Ascending aorta (tissue), 2 donors: ENCODE measurements at regions not wholly inside any gene's neighbourhood (a gene's known extent, or its start where the extent isn't known, plus 50 kb on each side); places are given as distances from the start of the nearest gene placed in this dataset.

Source experiments
- DNase-seq, 2 donors: peaks; one replicate each; pipeline ENCODE4 v3.0.0-alpha.2; 2019; ENCODE audit warnings: low spot score in 2 of 2
- H3K27ac ChIP-seq, 2 donors: fragments of 200-600 bp; sonication (generic); one replicate each; pipeline ENCODE4 v1.5.1; 2016 to 2017; ENCODE audit warnings: mild to moderate bottlenecking in 1 of 2
- H3K27me3 ChIP-seq: fragments of 200-600 bp; sonication (generic); one replicate; pipeline ENCODE4 v1.5.1; 2017
- H3K36me3 ChIP-seq, 2 donors: fragments of 200-600 bp; sonication (generic); one replicate each; pipeline ENCODE4 v1.5.1; 2016
- H3K4me1 ChIP-seq, 2 donors: fragments of 200-600 bp; sonication (generic); one replicate each; pipeline ENCODE4 v1.5.1; 2016 to 2017; ENCODE audit warnings: mild to moderate bottlenecking in 1 of 2
- H3K4me3 ChIP-seq, 2 donors: fragments of 200-600 bp; sonication (generic); one replicate each; pipeline ENCODE4 v1.5.1; 2016 to 2017; ENCODE audit warnings: mild to moderate bottlenecking in 1 of 2
- H3K9me3 ChIP-seq, 2 donors: fragments of 200-600 bp; sonication (generic); one replicate each; pipeline ENCODE4 v1.5.1; 2016
- CTCF ChIP-seq, 3 experiments: fragments of 200-600 bp in 2 of 3; fragments of 450-650 bp in 1 of 3; sonication (generic) in 2 of 3; IDR thresholded peaks; one replicate each; pipeline ENCODE4 v1.5.1; 2016 to 2019; ENCODE audit warnings: antibody characterized with exemption in 3 of 3, mild to moderate bottlenecking in 1 of 3, moderate library complexity in 1 of 3
- intact Hi-C: fragments of 100-400 bp; cut with DNase I; formaldehyde crosslinking; loops from one replicate; pipeline ENCODE4 v1.15.1; 2023

DNA sequence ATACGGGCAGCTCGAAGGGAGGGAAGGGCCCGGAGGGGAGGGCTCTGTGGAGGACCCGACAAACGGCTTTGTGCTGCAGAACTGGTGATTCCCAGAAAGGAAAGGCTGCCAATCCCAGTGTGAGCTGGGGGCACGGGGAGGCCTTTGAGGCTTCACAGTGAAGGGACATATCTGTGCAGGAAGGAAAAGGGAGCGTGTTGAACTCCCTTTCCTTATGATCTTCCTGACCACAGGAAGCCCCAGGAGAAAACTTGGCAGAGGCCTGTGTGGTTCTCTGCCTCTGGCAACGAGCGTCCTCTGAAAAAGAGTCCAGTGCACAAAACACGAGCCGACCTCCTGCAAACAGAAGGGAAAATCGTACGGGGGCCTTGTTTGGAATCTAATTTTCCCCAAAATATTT lies 683.5 kb upstream of the SALL3 start:
- DNase-seq = no peak
- Histone ChIP-seq H3K9me3 (no peaks in the 10 kb centered on the region), H3K4me1 (no peaks in the 10 kb centered on the region), H3K27ac (no peak overlapping the region), H3K27me3 (no peaks in the 10 kb centered on the region), H3K4me3 (no peak overlapping the region), H3K36me3 (no peaks in the 10 kb centered on the region)
- intact Hi-C loops = no loop called here
- TF ChIP-seq CTCF (IDR thresholded peaks at IDR 0.05) = no peak

DNA sequence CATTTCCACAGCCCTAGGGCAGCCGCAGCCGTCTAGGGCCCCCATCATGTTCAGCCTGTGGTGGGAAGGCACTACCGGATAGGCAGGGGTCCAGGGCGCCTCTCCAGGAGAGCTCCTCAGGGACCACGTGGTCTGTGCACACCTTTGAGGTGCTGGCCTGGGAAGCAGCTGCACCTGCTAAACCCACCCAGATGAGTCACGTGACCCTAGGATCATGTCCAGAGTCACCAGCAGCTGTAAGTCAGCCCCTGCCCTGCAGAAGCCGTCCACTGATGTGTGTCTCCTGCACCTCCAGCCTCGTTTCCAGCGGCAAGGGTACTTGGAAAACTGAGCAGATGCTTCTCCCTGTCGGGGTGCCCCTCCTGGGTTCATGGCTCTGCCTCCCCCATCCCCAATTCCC lies 682.6 kb upstream of the SALL3 start:
- intact Hi-C loops = no loop called here
- no peaks in the 10 kb centered on the region for H3K36me3 ChIP-seq
- no peak overlapping the region for H3K4me3 ChIP-seq
- no peak for TF ChIP-seq CTCF (IDR thresholded peaks at IDR 0.05)
- no peaks in the 10 kb centered on the region for H3K9me3 ChIP-seq
- H3K4me1 ChIP-seq = no peaks in the 10 kb centered on the region
- H3K27me3 ChIP-seq = no peaks in the 10 kb centered on the region
- DNase-seq = no peak
- H3K27ac ChIP-seq = no peak overlapping the region

GRCh38 chr18:78303519-78304191 lies 676.0 kb upstream of the SALL3 start:
- intact Hi-C loops = no loop called here
- no peak for TF ChIP-seq CTCF (IDR thresholded peaks at IDR 0.05)
- DNase-seq = no peak
- Histone ChIP-seq H3K4me1 (no peaks in the 10 kb centered on the region), H3K27me3 (no peaks in the 10 kb centered on the region), H3K36me3 (no peaks in the 10 kb centered on the region), H3K9me3 (no peaks in the 10 kb centered on the region), H3K27ac (no peak overlapping the region), H3K4me3 (no peak overlapping the region)

DNA sequence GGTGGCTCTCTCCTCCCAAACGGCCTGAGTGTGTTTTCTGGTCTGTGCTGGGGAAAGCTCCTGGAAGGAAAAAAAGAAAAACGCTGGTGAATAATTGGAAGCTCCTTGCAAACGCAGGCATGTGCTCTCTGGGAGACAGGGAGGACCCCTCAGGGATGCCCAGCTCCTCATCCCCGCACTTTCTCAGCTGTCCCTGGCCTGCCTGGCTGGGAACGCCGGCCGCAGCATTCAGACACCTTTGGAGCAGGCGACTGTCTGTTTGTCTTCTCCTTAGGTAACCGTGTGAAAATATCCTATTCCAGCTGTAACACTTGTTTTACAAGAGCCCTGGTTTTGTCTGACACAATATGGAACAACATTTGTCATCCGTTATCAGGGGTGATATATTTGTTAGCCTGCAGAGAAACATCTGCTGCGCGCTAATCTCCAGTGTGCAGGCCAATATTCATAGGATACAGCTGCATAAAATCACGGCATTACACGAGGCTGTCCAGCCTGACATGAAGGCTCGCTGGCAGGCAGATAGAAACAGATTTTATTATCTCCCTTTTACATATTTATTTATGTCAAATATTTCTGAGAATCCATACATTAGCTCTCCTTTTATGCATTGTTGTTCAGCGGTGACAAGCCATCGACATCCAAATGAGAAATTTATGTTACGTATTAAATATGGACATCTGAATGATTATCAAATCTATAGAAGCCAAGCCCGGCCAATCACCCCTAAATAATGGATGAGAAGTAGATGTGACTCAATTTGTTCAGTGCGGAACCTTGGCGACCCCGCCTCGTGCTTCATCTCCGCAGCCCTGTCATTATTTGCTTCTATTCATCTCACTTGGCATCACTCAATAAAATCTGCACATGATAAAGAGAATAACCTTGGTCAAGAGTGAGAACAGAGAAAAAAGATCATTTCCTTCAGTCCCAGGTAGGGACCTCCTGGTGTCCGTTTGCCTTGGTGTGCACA lies 675.1 kb upstream of the SALL3 start:
- no peaks in the 10 kb centered on the region for H3K9me3 ChIP-seq
- no peak overlapping the region for H3K4me3 ChIP-seq
- DNase-seq = no peak
- no peak for TF ChIP-seq CTCF (IDR thresholded peaks at IDR 0.05)
- H3K27ac ChIP-seq = no peak overlapping the region
- no peaks in the 10 kb centered on the region for H3K4me1 ChIP-seq
- H3K27me3 ChIP-seq = no peaks in the 10 kb centered on the region
- intact Hi-C loops = no loop called here
- no peaks in the 10 kb centered on the region for H3K36me3 ChIP-seq

GRCh38 chr18:78305789-78306188 lies 673.8 kb upstream of the SALL3 start:
- no peak for TF ChIP-seq CTCF (IDR thresholded peaks at IDR 0.05)
- Histone ChIP-seq H3K4me1 (no peaks in the 10 kb centered on the region), H3K4me3 (no peak overlapping the region), H3K9me3 (no peaks in the 10 kb centered on the region), H3K27ac (no peak overlapping the region), H3K27me3 (no peaks in the 10 kb centered on the region), H3K36me3 (no peaks in the 10 kb centered on the region)
- intact Hi-C loops = no loop called here
- DNase-seq = no peak
